ENCODE measurements at regions not wholly inside any gene's neighbourhood (a gene's known extent, or its start where the extent isn't known, plus 50 kb on each side); places are given as distances from the start of the nearest gene placed in this dataset.

DNA sequence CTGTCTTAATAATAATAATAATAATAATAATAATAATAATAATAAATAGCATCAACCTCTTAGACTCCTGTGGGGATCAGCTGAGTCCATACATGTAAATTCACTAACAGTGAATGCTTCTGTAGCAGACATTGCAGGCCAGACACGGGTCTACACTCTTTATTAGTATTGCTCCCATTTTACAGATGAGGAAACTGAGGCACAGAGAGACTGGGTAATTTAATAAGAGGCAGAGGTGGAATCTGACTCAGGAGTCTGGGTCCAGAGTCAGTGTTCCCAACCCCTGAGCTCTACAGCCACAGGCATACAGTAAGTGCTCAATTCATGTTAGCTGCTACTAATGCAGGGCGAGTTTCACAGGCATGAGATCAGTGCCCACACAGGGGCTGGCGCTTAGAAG lies 123.2 kb upstream of the MAP1LC3B2 start:
- no peak overlapping the region for H3K4me3 ChIP-seq (ENCODE audit: low read length)
- no peak overlapping the region for H3K27ac ChIP-seq (ENCODE audit: low read length)
- H3K4me2 ChIP-seq (ENCODE audit: low read length): no peak overlapping the region
- TF ChIP-seq, protein P1, sequence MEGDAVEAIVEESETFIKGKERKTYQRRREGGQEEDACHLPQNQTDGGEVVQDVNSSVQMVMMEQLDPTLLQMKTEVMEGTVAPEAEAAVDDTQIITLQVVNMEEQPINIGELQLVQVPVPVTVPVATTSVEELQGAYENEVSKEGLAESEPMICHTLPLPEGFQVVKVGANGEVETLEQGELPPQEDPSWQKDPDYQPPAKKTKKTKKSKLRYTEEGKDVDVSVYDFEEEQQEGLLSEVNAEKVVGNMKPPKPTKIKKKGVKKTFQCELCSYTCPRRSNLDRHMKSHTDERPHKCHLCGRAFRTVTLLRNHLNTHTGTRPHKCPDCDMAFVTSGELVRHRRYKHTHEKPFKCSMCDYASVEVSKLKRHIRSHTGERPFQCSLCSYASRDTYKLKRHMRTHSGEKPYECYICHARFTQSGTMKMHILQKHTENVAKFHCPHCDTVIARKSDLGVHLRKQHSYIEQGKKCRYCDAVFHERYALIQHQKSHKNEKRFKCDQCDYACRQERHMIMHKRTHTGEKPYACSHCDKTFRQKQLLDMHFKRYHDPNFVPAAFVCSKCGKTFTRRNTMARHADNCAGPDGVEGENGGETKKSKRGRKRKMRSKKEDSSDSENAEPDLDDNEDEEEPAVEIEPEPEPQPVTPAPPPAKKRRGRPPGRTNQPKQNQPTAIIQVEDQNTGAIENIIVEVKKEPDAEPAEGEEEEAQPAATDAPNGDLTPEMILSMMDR (IDR thresholded peaks at IDR 0.05; ENCODE audit: low read depth, low read length): no peak
- TF ChIP-seq EZH2phosphoT487 (IDR thresholded peaks at IDR 0.05; ENCODE audit: low read depth): no peak
- peaks cover 29% of the 10 kb centered on the region for H3K27me3 ChIP-seq (ENCODE audit: low read depth, low read length)
- H3K4me1 ChIP-seq (ENCODE audit: low read length): no peaks in the 10 kb centered on the region
- no peaks in the 10 kb centered on the region for H3K79me2 ChIP-seq (ENCODE audit: low read length)
- H3K36me3 ChIP-seq (replicated peaks; ENCODE audit: low read depth, low read length): no peaks in the 10 kb centered on the region
- no peak overlapping the region for H2AFZ ChIP-seq (ENCODE audit: low read depth, low read length)
- no peaks in the 10 kb centered on the region for H4K20me1 ChIP-seq (ENCODE audit: insufficient read depth, low read length)
- H3K9me3 ChIP-seq (ENCODE audit: insufficient read depth, low read length): no peaks in the 10 kb centered on the region
- no peak overlapping the region for H3K9ac ChIP-seq (ENCODE audit: low read length)

DNA sequence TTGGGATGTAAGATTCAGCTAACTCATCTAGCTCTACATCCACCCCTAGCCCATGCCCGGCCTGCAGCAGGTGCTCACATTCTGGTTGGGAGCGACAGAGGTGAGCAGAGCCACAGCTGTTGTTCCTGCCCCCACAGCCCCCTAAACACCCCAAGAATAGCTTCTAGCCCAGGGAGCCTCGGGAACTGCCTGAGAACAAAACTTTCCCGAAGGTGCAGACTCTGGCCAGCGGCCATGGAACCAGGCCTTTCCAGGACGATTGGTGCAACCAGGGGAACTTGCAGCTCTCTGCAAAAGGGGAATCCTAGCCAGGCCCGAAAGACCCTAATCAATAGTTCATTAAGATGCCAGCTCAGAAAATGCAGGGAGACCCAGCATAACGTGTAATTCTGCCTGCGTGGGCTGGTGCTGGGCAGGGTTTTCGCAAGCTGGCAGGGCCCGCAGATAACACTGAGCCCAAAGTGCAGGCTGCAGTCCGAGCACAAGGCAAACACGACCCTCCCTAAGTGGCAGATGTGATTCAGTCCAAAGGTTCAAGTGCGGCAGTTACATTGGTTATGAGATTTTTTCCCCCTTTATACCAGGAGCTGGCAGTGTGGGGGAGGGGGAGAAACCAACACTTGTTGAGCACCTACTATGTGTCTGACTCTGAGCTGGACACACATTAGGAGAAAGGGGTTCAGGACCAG lies 122.5 kb upstream of the MAP1LC3B2 start:
- Histone ChIP-seq H3K36me3 (replicated peaks; ENCODE audit: low read depth, low read length) (no peaks in the 10 kb centered on the region), H3K27ac (ENCODE audit: low read length) (no peak overlapping the region), H3K79me2 (ENCODE audit: low read length) (no peaks in the 10 kb centered on the region), H3K27me3 (ENCODE audit: low read depth, low read length) (peaks cover 29% of the 10 kb centered on the region), H2AFZ (ENCODE audit: low read depth, low read length) (no peak overlapping the region), H3K4me3 (ENCODE audit: low read length) (no peak overlapping the region), H3K4me2 (ENCODE audit: low read length) (no peak overlapping the region), H3K9ac (ENCODE audit: low read length) (no peak overlapping the region), H3K4me1 (ENCODE audit: low read length) (no peaks in the 10 kb centered on the region), H4K20me1 (ENCODE audit: insufficient read depth, low read length) (no peaks in the 10 kb centered on the region), H3K9me3 (ENCODE audit: insufficient read depth, low read length) (no peaks in the 10 kb centered on the region)
- TF ChIP-seq EZH2phosphoT487 (IDR thresholded peaks at IDR 0.05; ENCODE audit: low read depth): no peak
- TF ChIP-seq, protein P1 (IDR thresholded peaks at IDR 0.05; ENCODE audit: low read depth, low read length): no peak

DNA sequence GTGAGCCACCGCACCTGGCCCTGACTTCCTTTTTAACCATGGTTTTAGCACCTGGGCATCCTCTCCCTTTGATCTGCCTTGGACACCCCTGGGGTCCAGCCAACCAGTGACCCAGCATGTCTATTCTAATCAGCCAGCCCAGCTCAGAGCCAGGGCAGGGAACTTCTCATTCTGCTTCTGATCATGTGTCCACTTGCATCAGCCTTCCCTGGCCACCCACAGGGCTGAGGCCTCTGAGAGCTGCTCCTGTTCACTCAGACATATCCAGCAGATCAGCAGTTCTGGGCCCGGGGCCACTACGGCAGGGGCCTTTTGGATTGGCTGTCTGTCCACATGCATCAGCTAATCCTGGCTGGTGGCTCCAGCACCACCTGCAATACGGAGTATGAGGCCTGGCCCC lies 117.9 kb upstream of the MAP1LC3B2 start:
- no peak for TF ChIP-seq EZH2phosphoT487 (IDR thresholded peaks at IDR 0.05; ENCODE audit: low read depth)
- TF ChIP-seq, protein P1 (IDR thresholded peaks at IDR 0.05; ENCODE audit: low read depth, low read length): no peak
- Histone ChIP-seq H3K27me3 (ENCODE audit: low read depth, low read length) (peaks cover 18% of the 10 kb centered on the region; the same call in 1 of the 2 replicates), H3K4me1 (ENCODE audit: low read length) (peaks cover 13% of the 10 kb centered on the region), H3K27ac (ENCODE audit: low read length) (no peak overlapping the region), H3K4me3 (ENCODE audit: low read length) (no peak overlapping the region), H3K9ac (ENCODE audit: low read length) (no peak overlapping the region), H3K9me3 (ENCODE audit: insufficient read depth, low read length) (no peaks in the 10 kb centered on the region), H3K4me2 (ENCODE audit: low read length) (no peak overlapping the region), H4K20me1 (ENCODE audit: insufficient read depth, low read length) (no peaks in the 10 kb centered on the region), H3K36me3 (replicated peaks; ENCODE audit: low read depth, low read length) (no peaks in the 10 kb centered on the region), H3K79me2 (ENCODE audit: low read length) (no peaks in the 10 kb centered on the region), H2AFZ (ENCODE audit: low read depth, low read length) (no peak overlapping the region)

DNA sequence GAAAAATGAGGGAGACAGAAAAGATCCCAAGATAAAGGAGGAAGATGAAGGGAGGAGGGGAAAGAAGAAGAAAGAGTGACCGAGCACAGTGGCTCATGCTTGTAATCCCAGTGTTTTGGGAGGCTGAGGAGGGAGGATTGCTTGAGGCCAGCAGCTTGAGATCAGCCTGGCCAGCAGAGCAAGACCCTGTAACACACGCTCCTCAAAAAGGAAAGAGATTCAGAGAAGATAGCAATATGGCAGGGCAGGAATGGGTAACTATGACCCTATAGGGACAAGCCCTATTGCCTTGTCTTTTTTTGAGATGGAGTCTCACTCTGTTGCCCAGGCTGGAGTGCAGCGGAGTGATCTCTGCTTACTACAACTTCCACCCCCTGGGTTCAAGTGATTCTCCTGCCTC lies 116.9 kb upstream of the MAP1LC3B2 start:
- Histone ChIP-seq H3K79me2 (ENCODE audit: low read length) (no peaks in the 10 kb centered on the region), H3K27me3 (ENCODE audit: low read depth, low read length) (peaks cover 9% of the 10 kb centered on the region; the same call in 1 of the 2 replicates), H3K4me2 (ENCODE audit: low read length) (no peak overlapping the region), H3K4me3 (ENCODE audit: low read length) (no peak overlapping the region), H2AFZ (ENCODE audit: low read depth, low read length) (no peak overlapping the region), H3K4me1 (ENCODE audit: low read length) (peaks cover 13% of the 10 kb centered on the region), H3K9ac (ENCODE audit: low read length) (no peak overlapping the region), H3K9me3 (ENCODE audit: insufficient read depth, low read length) (no peaks in the 10 kb centered on the region), H4K20me1 (ENCODE audit: insufficient read depth, low read length) (no peaks in the 10 kb centered on the region), H3K27ac (ENCODE audit: low read length) (no peak overlapping the region), H3K36me3 (replicated peaks; ENCODE audit: low read depth, low read length) (no peaks in the 10 kb centered on the region)
- TF ChIP-seq, protein P1 (IDR thresholded peaks at IDR 0.05; ENCODE audit: low read depth, low read length): no peak
- no peak for TF ChIP-seq EZH2phosphoT487 (IDR thresholded peaks at IDR 0.05; ENCODE audit: low read depth)

Measured in OCI-LY3 (cell line).